Effector memory CD8-positive, alpha-beta T cell (primary cell): ENCODE measurements at regions not wholly inside any gene's neighbourhood (a gene's known extent, or its start where the extent isn't known, plus 50 kb on each side); places are given as distances from the start of the nearest gene placed in this dataset.

Source experiments
- ATAC-seq: fragments of 150-1000 bp; cut with Tn5 transposase; replicated peaks from 2 replicates; pipeline ENCODE4 v1.10.0; 2021; ENCODE audit warnings: mild to moderate bottlenecking, moderate library complexity
- DNase-seq, 3 experiments: peaks; one replicate each; pipeline ENCODE4 v3.0.0; 2021
- H3K27ac Mint-ChIP-seq, 2 donors: one replicate each; pipeline ENCODE4 v1.8.0; 2022; ENCODE audit warnings: mild to moderate bottlenecking in 2 of 2, mixed read lengths in 2 of 2, moderate library complexity in 2 of 2
- H3K27me3 Mint-ChIP-seq, 2 donors: one replicate each; pipeline ENCODE4 v1.8.0; 2022; ENCODE audit warnings: mixed read lengths in 2 of 2
- H3K36me3 Mint-ChIP-seq: one replicate; pipeline ENCODE4 v1.8.0; 2022; ENCODE audit warnings: mild to moderate bottlenecking, moderate library complexity, mixed read lengths; ENCODE audit not compliant: insufficient read depth
- H3K4me1 Mint-ChIP-seq, 2 donors: one replicate each; pipeline ENCODE4 v1.8.0; 2022; ENCODE audit warnings: low read depth in 2 of 2, mixed read lengths in 2 of 2
- H3K4me3 Mint-ChIP-seq, 2 donors: one replicate each; pipeline ENCODE4 v1.8.0; 2022; ENCODE audit warnings: mild to moderate bottlenecking in 2 of 2, mixed read lengths in 2 of 2, moderate library complexity in 2 of 2
- H3K9me3 Mint-ChIP-seq, 2 donors: one replicate each; pipeline ENCODE4 v1.8.0; 2022; ENCODE audit warnings: mixed read lengths in 2 of 2

DNA sequence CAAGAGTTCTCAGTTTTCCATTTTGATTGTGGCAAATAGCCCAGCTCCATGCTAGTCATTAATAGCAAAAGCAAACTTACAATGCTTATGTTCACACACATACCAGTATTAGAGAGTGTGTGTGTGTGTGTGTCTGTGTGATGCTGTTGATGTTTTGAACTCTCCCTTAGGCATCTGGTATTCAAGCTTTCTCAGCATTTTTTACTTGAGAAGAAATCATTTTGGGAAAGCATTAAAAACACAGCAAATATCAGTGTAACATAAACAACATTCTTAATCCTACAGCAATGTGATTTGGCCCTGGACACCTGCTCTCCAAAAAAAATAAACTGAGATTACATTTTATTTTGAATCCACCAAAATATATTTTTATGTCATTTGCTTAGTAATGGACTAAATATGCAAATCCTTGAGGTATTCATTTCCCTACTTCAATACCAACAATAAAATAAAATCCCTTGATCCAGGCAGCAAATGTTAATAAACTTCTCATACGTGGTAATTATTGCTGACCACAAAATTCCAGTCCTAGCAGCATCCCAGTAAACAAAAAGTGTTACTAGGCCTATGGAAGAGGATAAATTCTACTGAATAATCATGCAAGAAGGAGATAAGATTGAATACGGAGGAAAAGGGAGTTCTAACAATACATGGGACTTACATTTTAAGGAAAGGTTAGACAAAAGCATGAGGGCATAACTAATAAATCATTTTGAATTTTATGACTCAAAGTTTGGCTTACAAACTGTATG is 249.5 kb upstream of the CLEC14A start:
- H3K9me3 Mint-ChIP-seq: peaks cover 5 to 14% of the 10 kb centered on the region in 2 donors
- DNase-seq: no peak
- H3K4me1 Mint-ChIP-seq: no peaks in the 10 kb centered on the region
- no peak for ATAC-seq
- H3K4me3 Mint-ChIP-seq: no peak overlapping the region
- no peaks in the 10 kb centered on the region for H3K36me3 Mint-ChIP-seq
- H3K27me3 Mint-ChIP-seq: no peaks in the 10 kb centered on the region
- no peak overlapping the region for H3K27ac Mint-ChIP-seq

DNA sequence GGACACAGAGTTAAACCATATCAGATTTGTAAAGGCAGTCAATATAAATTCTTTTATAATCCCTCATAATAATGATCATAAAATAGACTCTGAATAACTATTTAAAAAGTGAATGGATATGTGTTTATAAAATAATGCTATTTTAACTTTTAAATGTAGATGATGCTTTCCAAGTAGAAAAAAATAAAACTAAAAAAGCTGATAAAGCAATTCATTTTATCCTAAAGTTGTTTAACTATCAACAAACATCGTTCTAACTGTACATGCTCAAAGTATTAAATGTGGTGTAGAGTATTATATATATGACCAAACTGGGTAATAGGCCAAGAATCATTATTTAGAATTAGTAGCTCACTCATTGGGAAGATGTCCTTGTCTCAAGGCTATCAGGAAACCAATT is 248.3 kb upstream of the CLEC14A start:
- Mint-ChIP-seq H3K9me3 (peaks cover 3 to 11% of the 10 kb centered on the region in 2 donors), H3K27ac (no peak overlapping the region), H3K27me3 (no peaks in the 10 kb centered on the region), H3K4me3 (no peak overlapping the region), H3K4me1 (no peaks in the 10 kb centered on the region), H3K36me3 (no peaks in the 10 kb centered on the region)
- DNase-seq: no peak
- ATAC-seq: no peak

DNA sequence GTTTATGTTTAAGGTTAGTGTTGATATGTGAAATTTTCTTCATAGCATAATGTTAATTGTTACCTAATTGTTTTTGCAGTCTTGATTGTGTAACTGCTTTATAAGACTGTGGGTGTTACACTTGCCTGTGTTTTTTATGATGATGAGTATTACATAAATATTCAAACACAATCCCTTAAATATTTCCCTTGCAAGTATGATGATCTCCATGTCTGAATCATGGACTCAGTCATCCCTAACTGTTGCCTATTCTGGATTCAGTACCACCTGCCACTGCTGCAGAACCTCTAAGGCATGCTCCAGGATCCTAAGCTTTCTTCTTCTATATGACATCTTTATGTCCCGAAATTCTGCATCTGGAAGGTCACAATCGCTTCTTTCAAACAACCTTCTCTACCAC is 246.3 kb upstream of the CLEC14A start:
- DNase-seq (no peak), ATAC-seq (no peak)
- Mint-ChIP-seq H3K27ac (no peak overlapping the region), H3K27me3 (no peaks in the 10 kb centered on the region), H3K9me3 (peaks cover 2 to 7% of the 10 kb centered on the region in 2 donors), H3K36me3 (no peaks in the 10 kb centered on the region), H3K4me1 (no peaks in the 10 kb centered on the region), H3K4me3 (no peak overlapping the region)

DNA sequence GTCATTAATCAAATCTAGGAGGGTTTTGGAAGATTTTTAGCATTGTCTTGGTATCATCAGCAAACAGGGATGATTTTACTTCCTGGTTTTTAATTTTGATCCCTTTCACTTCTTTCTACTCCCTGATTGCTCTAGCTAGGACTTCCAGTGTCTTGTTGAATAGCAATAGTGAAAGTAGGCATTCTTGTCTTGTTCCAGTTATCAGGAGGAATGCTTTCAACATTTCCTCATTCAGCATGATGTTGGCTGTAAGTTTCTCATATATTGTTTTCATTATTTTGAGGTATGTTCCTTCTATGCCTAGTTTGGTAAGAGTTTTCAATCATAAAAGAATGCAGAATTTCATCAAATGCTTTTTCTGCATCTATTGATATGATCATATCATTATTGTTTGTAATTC is 244.2 kb upstream of the CLEC14A start:
- no peak for ATAC-seq
- no peak overlapping the region for H3K4me3 Mint-ChIP-seq

DNA sequence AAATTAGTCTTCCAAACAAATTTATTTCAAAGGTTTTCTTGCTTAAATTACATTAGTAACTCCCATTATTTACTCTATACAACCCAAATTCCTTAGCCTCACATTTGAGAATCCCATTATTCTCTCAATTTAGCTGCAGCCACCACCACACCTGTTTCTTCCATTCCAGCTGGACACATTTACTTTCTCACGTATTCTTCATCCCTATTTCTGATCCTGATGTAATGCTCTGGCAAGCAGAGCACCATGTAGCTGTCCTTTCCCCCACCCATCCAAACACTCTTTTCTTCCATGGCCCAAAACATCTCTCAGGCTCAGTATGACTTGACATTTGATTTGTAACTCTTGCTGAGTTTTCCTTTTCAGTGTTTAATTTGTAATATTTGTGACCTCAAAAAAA is 240.2 kb upstream of the CLEC14A start:
- DNase-seq: no peak
- peaks cover 4 to 8% of the 10 kb centered on the region in 2 donors for H3K9me3 Mint-ChIP-seq
- ATAC-seq: no peak
- no peak overlapping the region for H3K27ac Mint-ChIP-seq
- H3K36me3 Mint-ChIP-seq: no peaks in the 10 kb centered on the region
- H3K4me1 Mint-ChIP-seq: no peaks in the 10 kb centered on the region
- no peak overlapping the region for H3K4me3 Mint-ChIP-seq
- no peaks in the 10 kb centered on the region for H3K27me3 Mint-ChIP-seq

More for the DNA sequence above, 244.2 kb upstream of the CLEC14A start:
- DNase-seq: no peak
- H3K9me3 Mint-ChIP-seq: peaks cover 0 to 2% of the 10 kb centered on the region in 2 donors
- H3K27ac Mint-ChIP-seq: no peak overlapping the region
- H3K36me3 Mint-ChIP-seq: no peaks in the 10 kb centered on the region
- H3K4me1 Mint-ChIP-seq: no peaks in the 10 kb centered on the region
- no peaks in the 10 kb centered on the region for H3K27me3 Mint-ChIP-seq

DNA sequence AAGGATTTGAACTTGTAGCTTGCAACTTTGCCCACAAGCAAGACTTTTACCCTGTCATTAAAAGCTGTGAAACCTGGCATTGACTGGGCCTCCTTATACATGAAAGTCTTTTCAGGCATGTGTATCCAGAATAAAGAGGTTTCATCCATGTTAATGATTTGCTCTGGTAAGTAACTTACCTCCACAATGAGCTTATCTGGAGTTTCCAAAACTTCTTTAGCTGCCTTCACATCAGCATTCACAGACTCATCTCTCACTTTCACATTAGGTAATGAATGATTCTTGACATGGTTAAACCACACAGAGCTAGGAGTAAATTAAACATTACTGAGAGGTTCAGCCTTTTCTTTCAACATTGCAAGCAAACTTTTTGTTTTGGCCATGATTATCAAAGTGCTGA is 234.4 kb upstream of the CLEC14A start:
- ATAC-seq: no peak
- no peak for DNase-seq
- no peak overlapping the region for H3K4me3 Mint-ChIP-seq
- H3K9me3 Mint-ChIP-seq: peaks cover 4 to 16% of the 10 kb centered on the region in 2 donors
- H3K4me1 Mint-ChIP-seq: no peaks in the 10 kb centered on the region
- no peaks in the 10 kb centered on the region for H3K27me3 Mint-ChIP-seq
- no peak overlapping the region for H3K27ac Mint-ChIP-seq
- H3K36me3 Mint-ChIP-seq: no peaks in the 10 kb centered on the region

DNA sequence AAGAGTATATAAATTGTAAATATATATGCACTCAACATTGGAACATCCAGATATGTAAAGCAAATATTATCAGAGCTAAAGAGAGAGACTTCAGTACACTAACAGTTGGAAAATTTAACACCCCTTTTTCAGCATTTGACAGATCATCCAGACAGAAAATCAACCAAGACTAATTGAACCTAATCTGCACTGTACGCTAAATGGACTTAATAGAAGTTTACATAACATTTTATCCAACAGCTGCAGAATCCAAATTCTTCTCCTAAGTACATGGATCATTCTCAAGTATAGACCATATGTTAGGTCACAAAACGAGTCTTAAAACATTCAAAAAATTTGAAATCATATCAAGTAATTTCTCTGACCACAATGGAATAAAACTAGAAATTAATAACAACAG is 229.1 kb upstream of the CLEC14A start:
- no peak for ATAC-seq
- H3K27ac Mint-ChIP-seq: no peak overlapping the region
- peaks cover 0 to 9% of the 10 kb centered on the region in 2 donors for H3K9me3 Mint-ChIP-seq
- no peak overlapping the region for H3K4me3 Mint-ChIP-seq
- H3K36me3 Mint-ChIP-seq: no peaks in the 10 kb centered on the region
- no peaks in the 10 kb centered on the region for H3K27me3 Mint-ChIP-seq
- no peak for DNase-seq
- no peaks in the 10 kb centered on the region for H3K4me1 Mint-ChIP-seq

DNA sequence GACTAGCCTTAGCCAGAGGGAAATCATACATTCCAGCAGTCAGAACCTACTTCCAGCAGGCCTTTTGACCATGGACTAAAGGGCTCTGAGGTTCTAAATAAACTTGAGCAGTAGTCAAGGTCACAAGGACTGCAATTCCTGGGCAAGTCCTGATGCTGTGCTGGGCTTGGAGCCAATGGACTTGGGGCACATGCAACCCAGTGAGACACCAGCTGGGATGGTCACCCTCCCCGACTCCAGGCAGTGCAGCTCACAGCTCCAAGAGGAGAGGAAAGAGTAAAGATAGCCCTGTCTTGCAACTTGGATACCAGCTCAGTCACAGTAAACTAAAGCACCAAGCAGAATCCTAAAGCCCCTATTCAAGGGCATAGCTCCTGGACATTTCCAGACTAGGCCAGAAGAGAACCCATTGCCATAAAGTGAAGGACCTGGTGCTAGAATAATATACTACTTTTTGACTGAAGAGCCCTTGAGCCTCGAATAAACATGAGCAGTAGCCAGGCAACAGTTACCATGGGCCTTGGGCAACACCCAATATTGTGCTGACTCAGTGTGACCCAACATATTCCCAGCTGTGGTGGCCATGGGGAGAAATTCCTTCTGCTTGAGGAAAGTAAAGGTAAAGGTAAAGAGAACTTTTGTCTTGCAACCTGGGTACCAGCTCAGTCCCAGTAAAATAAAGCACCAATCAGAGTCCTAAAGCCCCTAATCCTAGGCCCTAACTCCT is 226.2 kb upstream of the CLEC14A start:
- no peaks in the 10 kb centered on the region for H3K4me1 Mint-ChIP-seq
- DNase-seq (no peak), ATAC-seq (no peak)

DNA sequence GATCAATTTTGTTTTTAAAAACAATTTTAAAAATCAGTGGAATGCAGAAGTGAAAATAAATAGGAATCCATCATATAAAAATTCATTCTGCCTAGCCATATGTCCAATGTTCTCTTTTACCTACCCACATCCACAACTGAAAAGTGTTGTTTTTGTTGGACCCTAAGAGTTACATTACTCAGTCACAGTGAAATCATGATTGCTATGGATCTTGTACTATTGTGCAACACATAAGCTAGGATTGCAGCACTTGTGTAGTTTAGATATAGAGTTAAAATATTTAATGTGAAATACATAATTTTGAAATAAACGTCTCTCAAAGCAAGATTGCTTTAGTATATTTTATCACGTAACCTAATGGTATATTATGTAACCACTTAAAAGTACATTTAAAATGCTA is 213.3 kb upstream of the CLEC14A start:
- no peak for DNase-seq
- H3K4me1 Mint-ChIP-seq: no peaks in the 10 kb centered on the region
- H3K4me3 Mint-ChIP-seq: no peak overlapping the region
- ATAC-seq: no peak
- peaks cover 2 to 26% of the 10 kb centered on the region in 2 donors for H3K9me3 Mint-ChIP-seq
- no peaks in the 10 kb centered on the region for H3K36me3 Mint-ChIP-seq
- H3K27ac Mint-ChIP-seq: no peak overlapping the region
- H3K27me3 Mint-ChIP-seq: no peaks in the 10 kb centered on the region

More for the DNA sequence above, 226.2 kb upstream of the CLEC14A start:
- peaks cover 5 to 22% of the 10 kb centered on the region in 2 donors for H3K9me3 Mint-ChIP-seq
- H3K4me3 Mint-ChIP-seq: no peak overlapping the region
- H3K36me3 Mint-ChIP-seq: no peaks in the 10 kb centered on the region
- H3K27ac Mint-ChIP-seq: no peak overlapping the region
- no peaks in the 10 kb centered on the region for H3K27me3 Mint-ChIP-seq

DNA sequence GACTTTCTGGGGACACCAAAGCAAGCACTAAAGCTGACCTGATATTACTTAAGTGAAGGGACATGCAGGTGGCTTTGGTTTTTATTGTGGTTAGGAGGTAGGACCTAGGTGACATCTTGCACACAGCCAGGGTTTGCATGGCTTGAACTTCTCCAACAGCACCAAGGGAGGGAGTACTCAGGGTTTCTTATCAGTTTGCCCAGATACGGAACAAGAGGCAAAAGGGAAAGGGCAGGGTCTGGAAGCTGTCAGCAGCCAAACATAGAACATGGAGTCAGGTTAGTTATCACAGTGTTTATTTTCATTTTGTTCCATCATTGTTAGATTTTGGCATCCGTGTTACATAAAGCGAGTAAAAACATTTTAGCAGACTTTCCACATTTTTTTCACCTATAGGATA is 186.3 kb upstream of the CLEC14A start:
- Mint-ChIP-seq H3K27me3 (no peaks in the 10 kb centered on the region), H3K4me3 (no peak overlapping the region), H3K36me3 (no peaks in the 10 kb centered on the region), H3K4me1 (no peaks in the 10 kb centered on the region), H3K27ac (no peak overlapping the region), H3K9me3 (peaks cover 6 to 7% of the 10 kb centered on the region in 2 donors)
- ATAC-seq: no peak
- DNase-seq: no peak

DNA sequence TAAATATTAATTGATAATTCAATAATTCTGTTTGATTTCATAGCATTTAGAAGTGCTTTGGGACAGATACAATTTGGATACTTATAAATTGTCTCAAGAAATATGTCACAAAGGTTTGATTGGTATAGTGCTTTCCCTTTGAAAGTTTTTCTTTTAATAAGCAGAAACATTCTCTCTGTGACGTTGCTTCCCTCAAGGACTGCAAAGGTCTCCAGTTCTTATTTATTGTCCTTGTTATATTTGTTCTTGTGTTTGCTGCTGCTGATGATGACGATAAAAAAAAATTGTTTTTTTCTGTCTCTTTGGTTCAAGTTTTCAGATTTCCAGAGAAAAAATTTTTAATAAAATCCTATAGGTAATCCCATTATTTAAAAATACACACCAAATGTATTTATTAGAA is 176.3 kb upstream of the CLEC14A start:
- H3K27me3 Mint-ChIP-seq: no peaks in the 10 kb centered on the region
- peaks cover 0 to 3% of the 10 kb centered on the region in 2 donors for H3K9me3 Mint-ChIP-seq
- no peak for ATAC-seq
- no peaks in the 10 kb centered on the region for H3K36me3 Mint-ChIP-seq
- no peak for DNase-seq
- no peaks in the 10 kb centered on the region for H3K4me1 Mint-ChIP-seq
- no peak overlapping the region for H3K4me3 Mint-ChIP-seq
- H3K27ac Mint-ChIP-seq: no peak overlapping the region

DNA sequence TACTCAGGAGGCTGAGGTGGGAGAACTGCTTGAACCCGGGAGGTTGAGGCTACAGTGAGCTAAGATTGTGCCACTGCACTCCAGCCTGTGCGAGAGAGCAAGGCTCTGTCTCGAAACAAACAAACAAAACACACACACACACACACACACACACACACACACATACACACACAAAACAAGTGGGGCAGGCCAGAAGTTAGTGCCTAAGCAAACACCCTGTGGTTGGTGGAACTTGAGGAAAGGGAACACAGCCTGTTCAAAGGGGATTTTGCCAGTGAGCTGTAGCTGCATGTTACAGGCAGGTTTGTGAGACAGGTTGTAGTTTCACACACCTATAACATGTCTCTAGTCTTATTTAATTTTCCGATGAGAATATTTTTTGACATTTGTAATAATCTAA is 175.3 kb upstream of the CLEC14A start:
- Mint-ChIP-seq H3K36me3 (no peaks in the 10 kb centered on the region), H3K4me3 (no peak overlapping the region), H3K27ac (no peak overlapping the region), H3K4me1 (no peaks in the 10 kb centered on the region), H3K27me3 (no peaks in the 10 kb centered on the region), H3K9me3 (peaks cover 0 to 3% of the 10 kb centered on the region in 2 donors)
- DNase-seq (no peak), ATAC-seq (no peak)

DNA sequence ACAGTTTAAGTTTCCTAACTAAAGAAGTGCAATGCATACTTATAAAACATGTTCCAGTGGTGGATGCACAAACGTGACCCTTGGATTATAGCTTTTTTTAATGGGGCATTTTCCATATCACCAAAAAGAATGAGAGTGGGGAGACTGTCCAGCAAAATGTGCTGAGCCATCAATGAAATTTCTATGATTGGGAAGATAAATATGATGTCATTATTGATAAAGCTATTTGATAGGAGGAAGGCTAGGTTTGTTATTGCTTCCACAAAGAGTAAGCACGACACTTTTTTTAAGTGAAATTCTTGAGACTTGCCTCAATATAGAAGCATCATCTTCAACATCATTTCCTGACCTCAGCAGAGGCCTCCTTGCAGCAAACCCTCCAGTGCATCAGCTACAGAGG is 174.6 kb upstream of the CLEC14A start:
- peaks cover 0 to 7% of the 10 kb centered on the region in 2 donors for H3K9me3 Mint-ChIP-seq
- no peaks in the 10 kb centered on the region for H3K27me3 Mint-ChIP-seq
- no peak for DNase-seq
- no peaks in the 10 kb centered on the region for H3K4me1 Mint-ChIP-seq
- ATAC-seq: no peak
- no peak overlapping the region for H3K27ac Mint-ChIP-seq
- H3K36me3 Mint-ChIP-seq: no peaks in the 10 kb centered on the region
- no peak overlapping the region for H3K4me3 Mint-ChIP-seq

DNA sequence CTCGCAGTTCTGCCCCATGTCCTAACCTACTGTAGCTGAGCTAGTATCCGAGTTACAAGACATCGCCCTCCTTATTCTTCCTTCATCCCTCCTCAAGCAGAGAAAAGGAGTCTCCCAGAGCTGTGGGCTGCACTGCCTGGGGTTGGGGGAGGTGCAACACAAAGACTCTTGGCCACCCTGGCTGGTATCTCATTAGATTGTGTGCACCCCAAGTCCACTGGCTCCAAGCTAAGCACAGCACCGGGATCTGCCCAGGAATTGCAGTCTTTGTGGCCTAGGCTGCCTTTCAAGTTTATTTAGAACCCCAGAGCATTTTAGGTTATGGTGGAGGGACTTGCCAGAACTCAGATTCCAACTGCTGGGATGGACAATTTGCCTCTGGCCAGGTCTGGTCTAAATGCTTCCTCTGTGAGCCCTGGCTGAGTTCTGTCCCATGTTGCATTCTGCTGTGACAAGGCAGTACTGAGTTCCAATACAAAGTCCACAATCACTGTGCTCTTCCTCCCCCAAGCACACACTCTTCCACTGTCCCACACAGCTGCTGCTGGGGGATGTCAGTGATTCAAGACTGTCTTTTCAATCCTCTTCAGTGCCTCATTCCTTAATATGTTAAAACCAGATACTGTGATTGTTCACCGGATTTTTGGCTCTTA is 169.6 kb upstream of the CLEC14A start:
- no peak for DNase-seq
- H3K9me3 Mint-ChIP-seq: peaks cover 12 to 20% of the 10 kb centered on the region in 2 donors
- no peaks in the 10 kb centered on the region for H3K4me1 Mint-ChIP-seq

More for the DNA sequence above, 169.6 kb upstream of the CLEC14A start:
- no peak for ATAC-seq
- Mint-ChIP-seq H3K4me3 (no peak overlapping the region), H3K36me3 (no peaks in the 10 kb centered on the region), H3K27ac (no peak overlapping the region), H3K27me3 (no peaks in the 10 kb centered on the region)
